GM11168 (cell line): ENCODE measurements at regions not wholly inside any gene's neighbourhood (a gene's known extent, or its start where the extent isn't known, plus 50 kb on each side); places are given as distances from the start of the nearest gene placed in this dataset.

ENCODE experiments used
- in situ Hi-C: fragments of 300-500 bp; cut with MboI; formaldehyde crosslinking; loops from one replicate; pipeline ENCODE4 v1.12.0; 2022; ENCODE audit warnings: low sequenced_read_pairs; ENCODE audit not compliant: unreplicated experiment

- in situ Hi-C loops = no loop called here
Measured at GRCh38 chr7:12119620-12120303, 91.3 kb upstream of the TMEM106B start.

- in situ Hi-C loops = no loop called here
Measured at GRCh38 chr7:12120632-12121031, 90.5 kb upstream of the TMEM106B start.

- in situ Hi-C loops = no loop called here
Measured at GRCh38 chr7:12123172-12123571, 87.9 kb upstream of the TMEM106B start.

GRCh38 chr7:12124028-12124427 lies 87.1 kb upstream of the TMEM106B start:
- in situ Hi-C loops = no loop called here

- in situ Hi-C loops = no loop called here
Measured at GRCh38 chr7:12127455-12127854, 83.6 kb upstream of the TMEM106B start.

- in situ Hi-C loops = no loop called here
Measured at GRCh38 chr7:12130609-12131008, 80.5 kb upstream of the TMEM106B start.

GRCh38 chr7:12131122-12131521 lies 80.0 kb upstream of the TMEM106B start:
- in situ Hi-C loops = no loop called here

GRCh38 chr7:12133865-12134264 lies 77.2 kb upstream of the TMEM106B start:
- in situ Hi-C loops = no loop called here

GRCh38 chr7:12136523-12136922 lies 74.6 kb upstream of the TMEM106B start:
- in situ Hi-C loops = no loop called here

- in situ Hi-C loops = no loop called here
Measured at GRCh38 chr7:12137283-12137682, 73.8 kb upstream of the TMEM106B start.

- in situ Hi-C loops = no loop called here
Measured at GRCh38 chr7:12138421-12138820, 72.7 kb upstream of the TMEM106B start.

GRCh38 chr7:12139416-12139815 lies 71.7 kb upstream of the TMEM106B start:
- in situ Hi-C loops = no loop called here

- in situ Hi-C loops = no loop called here
Measured at GRCh38 chr7:12146813-12147212, 64.3 kb upstream of the TMEM106B start.

GRCh38 chr7:12152196-12152918 lies 58.7 kb upstream of the TMEM106B start:
- in situ Hi-C loops = no loop called here

- in situ Hi-C loops = no loop called here
Measured at GRCh38 chr7:12154119-12154518, 57.0 kb upstream of the TMEM106B start.

- in situ Hi-C loops = no loop called here
Measured at GRCh38 chr7:12157517-12157916, 53.6 kb upstream of the TMEM106B start.

- in situ Hi-C loops = no loop called here
Measured at GRCh38 chr7:12158334-12159060, 52.6 kb upstream of the TMEM106B start.

- in situ Hi-C loops = no loop called here
Measured at GRCh38 chr7:12161146-12161545, 49.9 kb upstream of the TMEM106B start.
